ENCODE measurements at regions not wholly inside any gene's neighbourhood (a gene's known extent, or its start where the extent isn't known, plus 50 kb on each side); places are given as distances from the start of the nearest gene placed in this dataset.

DNA sequence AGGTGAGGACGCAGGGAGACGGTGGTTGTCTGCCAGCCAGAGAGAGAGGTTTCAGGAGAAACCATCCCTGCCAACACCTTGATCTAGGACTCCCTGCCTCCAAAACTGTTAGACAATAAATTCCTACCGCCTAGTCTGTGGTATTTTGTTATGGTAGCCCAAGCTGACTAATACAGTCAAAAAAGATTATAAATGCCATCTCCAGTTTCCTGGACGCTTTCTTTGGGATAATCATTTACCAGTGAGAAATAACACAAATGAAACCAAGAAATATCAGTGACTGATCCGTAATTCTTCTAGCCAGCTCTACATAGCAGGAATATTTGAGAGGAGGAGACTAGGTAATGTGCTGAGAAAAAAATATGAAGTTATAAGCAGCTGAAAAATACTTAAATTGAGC, 707.8 kb upstream of the LMCD1 start:
- no peak for DNase-seq

DNA sequence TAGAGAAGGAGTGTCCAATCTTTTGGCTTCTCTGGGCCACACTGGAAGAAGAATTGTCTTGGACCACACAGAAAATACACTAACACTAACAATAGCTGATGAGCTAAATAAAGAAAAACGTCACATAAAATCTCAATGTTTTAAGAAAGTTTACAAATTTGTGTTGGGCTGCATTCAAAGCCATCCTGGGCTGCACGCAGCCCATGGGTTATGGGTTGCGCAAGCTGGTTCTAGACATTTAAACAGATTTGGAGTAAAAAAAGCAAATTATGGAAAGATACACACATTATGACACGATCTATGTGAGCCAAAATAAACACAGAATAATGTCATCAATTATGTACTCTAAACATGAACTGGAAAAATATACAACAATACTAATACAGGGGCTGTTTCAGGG, 703.3 kb upstream of the LMCD1 start:
- no peak for DNase-seq

DNA sequence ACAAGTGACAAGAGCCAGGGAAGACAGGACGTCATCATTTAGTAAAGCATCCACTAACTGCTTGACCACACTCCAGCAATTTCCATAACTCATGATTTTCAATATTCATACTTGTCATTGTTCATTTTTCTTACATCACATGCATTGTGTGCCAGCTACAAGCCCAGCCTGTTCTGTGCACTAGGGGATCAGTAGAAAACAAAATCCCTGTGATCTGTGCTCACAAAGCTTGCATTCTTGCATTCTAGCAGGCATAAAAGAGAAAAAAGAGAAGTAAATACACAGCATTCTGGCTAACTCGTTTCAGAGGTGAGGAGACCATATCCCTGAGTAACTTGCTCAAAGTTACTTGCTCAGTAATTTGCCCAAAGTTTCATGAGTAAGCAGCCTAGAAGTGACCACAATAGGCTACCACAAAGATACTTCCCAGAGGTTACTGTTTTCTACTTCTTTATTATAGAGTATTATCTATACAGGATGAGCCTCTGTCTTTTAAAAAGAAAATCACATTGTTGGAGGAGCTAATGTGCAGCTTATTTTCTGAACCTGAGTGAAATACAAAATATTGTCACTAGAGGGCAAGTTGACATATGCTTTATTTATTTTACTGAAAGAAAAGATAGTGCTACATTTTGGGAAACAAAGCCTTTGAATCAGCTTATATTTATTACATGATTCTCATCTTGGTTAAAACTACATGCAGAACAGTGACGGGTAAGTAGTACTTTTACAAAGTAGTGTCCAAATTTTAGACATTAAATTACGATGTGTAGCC, 701.4 kb upstream of the LMCD1 start:
- DNase-seq = no peak

DNA sequence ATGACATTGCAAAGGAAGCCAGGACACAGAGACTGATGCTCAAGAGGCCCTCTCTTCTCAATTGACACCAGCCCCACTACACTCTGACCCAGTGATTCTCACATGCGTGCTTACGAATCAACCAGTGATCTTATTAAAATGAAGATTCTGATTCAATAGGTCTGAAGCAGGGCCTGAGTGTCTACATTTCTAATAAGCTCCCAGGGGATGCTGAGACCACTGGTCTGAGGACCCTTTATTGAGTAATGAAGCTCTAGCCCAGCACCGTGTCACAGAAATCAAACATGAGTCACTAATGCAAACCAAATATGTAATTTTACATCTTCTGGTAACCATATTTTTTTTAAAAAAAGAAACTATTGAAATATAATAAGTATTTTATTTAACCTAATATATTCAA, 689.1 kb upstream of the LMCD1 start:
- DNase-seq = no peak

DNA sequence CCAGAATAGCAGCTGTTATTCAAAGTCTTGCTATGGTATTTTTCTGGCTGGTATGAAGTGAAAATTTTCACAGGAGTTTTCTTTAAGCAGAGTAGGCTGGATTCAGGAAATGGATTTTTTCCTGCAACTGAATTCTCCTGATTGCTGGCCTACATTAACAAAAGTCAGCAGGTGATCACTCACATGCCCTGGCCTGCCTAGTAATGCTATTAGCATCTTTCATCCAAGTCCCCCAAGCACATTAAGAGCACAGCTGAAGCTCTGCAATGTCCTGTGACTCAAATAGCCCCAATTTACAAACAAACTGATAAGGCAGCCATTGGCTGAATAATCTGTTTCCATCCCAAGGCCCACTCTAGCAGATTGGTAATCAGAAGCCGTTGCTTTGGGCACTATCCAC, 688.3 kb upstream of the LMCD1 start:
- DNase-seq = no peak

DNA sequence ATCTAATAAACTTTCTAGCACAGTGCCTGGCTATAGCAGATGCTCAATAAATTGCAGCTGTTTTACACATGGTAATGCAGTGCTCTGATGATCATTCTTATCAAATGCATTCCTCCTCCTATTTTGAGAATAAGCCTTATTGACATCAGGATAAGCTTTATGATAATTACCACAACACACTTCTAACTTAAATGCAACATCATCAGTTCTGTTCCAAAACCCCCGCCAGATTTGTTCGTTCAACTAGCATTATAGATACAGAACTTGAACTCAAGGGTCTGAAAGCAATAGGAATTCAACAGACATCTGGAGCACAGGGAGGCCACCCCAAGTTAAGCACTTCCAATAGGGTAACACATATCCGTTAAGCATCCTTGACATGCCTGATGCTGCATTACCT, 684.4 kb upstream of the LMCD1 start:
- DNase-seq = no peak

DNA sequence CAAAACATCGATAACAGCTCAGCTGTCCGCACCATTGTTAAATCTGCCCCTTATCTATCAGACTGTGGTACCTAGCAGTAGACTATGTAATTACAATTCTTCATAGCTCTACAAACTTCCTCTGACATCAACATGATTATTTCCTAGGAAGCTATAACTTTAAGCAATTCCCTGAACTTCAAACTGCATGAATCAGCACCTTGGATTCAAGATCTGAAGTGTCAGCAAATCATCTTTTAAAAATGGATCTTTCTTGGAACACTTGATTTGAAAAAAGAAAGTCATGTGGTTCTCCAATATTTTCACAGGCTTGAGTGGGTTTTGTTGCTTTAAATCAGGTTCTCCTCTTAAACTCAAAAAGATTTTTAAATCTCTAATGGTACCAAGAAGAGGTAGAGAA, 680.7 kb upstream of the LMCD1 start:
- no peak for DNase-seq

DNA sequence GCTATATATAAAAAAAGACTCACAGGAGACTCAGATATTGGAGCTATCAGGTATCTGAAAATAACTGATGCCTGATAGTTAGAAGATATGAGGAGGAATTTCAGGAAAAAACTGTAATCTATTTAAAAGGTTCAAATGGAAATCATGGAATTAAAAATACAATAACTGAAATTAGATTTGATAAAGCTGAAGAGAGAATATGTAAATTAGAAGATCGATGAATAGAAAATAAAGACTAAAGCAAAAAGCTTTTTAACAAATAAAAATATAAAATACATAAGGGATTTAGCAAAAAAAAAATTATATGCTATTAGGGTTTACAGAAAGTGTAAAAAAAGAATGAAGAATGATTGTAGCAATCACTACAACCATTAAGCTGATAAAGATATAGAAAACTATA, 679.8 kb upstream of the LMCD1 start:
- no peak for DNase-seq

DNA sequence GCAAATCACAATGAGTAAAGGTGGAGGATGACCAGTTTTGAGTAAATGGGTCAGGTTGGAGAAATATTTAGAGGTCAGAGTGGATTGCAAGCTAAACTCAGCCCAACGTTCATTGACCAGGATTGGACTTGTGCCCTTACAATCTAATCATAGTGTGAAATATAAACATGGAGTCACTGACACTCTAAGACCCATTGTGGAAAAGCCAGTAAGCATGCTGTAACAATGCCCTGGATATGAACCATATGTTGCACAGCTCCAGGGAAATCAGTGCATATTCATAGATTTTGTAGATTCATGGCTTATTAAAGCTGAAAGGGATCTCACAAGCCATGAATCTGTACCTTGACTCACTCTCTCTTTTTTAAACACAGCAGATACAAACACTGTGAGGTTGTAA, 660.2 kb upstream of the LMCD1 start:
- DNase-seq = no peak

DNA sequence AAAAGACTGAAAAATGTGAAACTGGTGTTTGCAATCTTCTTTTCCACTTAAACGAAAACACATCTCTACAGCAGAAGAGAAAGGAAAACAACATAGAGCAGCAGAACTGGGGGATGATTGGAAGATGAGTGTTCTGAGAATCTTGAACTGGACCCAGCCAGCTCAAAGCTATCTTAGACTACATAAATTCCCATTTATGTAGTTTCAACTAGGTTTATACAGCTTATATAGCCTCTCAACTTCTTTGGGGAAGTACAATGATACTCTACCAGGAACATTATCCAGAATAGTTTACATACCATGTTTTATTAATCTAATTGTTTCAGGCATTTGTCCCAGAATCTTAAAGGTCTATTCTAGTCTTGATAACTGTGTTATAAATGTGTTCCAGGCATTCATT, 658.2 kb upstream of the LMCD1 start:
- no peak for DNase-seq

DNA sequence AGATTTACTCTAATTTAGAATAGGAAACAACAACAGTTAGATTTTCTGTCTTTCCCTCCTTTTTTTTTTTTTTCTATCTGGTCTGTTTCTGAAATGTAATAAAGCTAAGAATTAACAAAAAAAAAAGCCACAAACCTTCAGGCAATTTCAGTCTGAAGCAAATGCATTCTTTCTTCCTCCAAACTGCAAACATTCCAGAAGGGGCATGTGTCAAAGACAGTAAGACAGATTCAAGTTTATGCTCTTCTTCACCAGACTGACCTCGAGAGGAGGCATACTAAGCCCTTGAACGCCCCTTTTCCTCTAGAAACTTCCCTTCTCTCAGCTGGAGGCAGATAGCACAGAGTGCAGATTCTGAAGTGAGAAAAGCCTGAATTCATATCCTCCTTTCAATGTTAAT, 654.6 kb upstream of the LMCD1 start:
- no peak for DNase-seq

DNA sequence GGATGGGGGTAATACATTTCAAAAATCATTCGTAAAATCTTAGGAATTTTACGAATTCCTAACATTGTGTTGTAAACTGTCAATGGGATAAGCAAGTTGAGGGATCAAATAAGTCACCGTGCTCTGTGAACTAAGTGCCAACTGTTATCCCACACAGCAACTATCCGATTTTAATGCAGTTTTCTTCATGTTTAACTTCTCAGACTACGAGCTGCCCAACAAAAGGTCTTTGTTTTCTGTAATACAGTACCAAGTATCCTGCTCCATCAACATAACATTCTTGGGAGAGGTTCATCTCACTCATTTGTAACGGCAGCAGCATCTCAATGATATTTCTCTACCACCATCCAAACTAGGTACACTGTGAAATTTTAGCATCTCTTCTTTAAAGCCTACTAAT, 654.1 kb upstream of the LMCD1 start:
- DNase-seq = no peak

DNA sequence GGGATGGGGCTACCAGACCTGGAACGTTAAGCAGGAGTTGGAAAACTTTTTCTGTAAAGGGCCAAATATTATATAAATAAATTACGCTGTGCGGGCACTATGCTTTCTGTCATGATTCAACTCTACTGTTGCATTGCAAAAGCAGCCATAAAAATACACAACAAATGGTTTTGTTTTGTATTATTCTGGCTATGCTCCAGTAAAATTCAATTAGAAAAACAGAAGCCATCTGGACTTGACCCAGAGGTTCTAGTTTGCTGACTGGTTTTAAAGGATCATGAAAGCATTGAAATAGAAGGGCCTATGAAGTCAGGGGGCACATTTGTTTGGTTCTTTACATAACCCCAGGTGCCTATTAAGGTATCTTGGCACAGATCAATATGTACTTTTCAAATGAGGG, 647.4 kb upstream of the LMCD1 start:
- DNase-seq = no peak

DNA sequence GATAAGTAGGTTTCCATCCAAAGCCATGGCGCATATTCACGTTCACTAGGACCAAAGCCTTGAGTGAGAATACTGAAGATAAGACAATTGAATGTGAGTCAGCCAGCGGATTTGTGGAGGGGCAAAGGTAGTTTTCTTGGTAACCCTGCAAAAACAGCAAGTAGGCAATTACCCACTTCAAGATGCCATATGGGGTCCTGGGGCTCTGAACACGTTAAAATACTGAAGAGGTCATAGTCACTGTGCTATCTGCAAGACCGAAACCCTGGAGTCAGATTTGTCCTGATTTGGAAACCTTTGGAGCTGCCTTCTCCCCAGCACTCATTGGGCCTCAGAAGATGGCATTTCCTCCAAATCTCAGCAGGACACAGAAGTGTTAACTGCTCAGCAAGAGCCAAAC, 646.9 kb upstream of the LMCD1 start:
- no peak for DNase-seq

DNA sequence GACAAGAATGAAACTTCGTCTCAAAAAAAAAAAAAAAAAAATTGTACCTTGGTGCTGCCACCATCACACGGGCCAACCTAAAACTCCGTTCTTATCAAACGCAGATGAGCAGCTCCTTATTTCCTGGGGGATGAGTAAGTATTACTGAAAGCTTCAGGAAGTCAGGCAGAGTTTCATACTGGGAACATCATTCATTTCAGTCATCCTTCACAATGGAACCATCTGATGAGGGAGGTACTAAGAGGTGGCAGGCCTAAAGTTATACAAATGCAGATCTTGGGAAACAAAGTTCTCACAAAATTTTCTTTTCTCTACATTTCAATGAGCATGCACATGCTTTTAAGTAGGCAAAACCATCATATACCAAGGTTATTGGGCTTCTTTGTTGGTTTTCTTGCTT, 636.0 kb upstream of the LMCD1 start:
- no peak for DNase-seq

DNA sequence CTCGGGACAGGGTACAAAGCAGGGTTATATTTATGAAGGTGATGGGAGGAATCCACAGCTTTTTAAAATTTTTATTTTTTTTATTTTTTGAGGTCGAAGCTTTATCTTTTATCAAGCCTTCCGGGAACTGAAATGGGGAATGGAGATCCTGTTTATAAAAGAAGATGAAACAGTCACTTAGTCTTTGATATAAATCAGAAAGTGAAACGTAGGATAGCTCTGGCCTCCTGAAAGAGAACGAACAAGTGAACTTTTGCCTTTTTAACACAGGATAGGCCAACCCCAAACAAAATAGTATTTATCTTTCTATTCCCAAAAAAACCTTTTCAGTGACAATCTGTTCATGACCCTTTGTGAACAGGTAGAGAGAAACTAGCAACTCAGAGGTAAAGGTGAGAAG, 634.0 kb upstream of the LMCD1 start:
- no peak for DNase-seq

DNA sequence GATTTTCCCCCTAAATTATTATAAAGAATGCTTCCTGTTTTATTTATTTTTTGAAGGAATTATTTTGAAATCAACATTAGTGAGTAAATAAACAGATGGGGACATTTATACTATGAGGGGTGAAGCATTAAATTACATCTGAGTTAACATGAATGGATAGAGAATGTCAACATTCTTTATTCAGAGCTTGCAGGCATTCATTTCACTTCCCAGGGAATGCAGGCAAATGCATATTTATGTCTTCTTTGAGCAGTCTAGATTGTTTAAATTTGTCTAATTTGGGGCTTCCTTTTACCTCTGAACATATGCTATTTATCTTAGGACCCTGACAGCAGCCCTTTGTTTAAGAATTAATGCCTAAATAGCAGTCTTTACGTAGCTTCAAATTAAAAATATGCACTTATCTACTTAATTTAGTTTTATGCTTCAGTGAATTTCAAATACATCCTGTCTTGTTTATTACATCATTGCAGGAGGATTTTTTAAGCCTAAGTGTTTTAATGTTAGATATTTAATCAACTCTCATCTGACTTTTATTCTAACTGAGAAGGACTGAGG, 630.5 kb upstream of the LMCD1 start:
- DNase-seq = no peak

DNA sequence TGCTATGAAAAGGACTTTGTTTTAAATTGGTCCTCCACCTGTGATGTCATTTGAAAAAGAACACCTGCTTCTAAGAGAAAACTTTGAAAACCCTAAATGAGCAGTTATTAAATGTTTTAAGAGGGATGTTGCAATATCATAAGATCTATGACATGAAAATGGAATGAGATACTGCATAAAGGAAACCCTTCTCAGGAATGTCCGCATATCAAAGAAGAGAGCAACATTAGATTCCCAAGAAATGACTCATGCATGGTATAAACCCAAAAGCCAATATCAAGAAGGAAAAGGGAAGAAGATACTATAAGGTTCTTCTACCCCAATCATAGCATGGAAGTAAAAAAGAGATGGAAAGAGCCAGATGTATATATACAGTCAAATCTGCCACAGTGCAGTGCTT, 627.5 kb upstream of the LMCD1 start:
- DNase-seq = no peak

DNA sequence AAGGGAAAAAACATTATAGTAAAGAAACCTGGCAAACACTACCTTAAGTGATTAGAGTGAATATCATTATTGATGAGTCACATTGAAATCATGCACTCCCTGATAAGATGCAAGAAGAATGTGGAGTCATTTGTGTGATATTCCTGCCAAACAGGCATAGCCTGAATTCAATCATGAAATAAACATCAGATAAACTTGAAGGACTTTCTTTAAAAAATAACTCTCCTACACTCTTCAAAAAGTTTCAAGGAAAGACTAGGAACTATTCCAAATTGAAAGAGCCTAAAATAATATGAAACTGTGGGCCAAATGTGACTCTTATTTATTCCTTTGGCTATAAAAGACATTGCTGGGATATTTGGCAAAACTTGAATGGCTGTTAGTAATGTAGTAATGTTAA, 625.7 kb upstream of the LMCD1 start:
- no peak for DNase-seq

DNA sequence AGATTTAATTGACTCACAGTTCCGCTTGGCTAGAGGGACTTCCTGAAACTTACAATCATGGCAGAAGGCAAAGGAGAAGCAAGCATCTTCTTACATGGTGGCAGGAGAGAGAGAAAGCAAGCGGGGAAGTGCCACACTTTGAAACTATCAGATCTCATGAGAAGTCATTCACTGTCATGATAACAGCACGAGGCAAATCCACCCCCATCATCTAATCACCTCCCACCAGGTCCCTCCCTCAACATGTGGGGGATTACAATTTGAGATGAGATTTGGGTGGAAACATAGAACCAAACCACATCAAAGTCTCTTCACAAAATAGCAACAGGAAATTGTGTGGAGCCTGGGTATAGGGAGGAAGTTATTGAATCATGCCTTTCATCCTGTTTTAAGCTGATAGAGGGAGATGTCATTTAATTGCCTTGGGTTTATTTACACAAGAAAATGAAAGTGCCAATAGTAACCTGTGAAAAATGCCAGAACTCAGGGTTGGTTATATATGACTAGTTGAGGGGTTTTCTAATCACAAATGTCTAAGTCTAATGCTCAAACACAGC, 624.8 kb upstream of the LMCD1 start:
- no peak for DNase-seq

DNA sequence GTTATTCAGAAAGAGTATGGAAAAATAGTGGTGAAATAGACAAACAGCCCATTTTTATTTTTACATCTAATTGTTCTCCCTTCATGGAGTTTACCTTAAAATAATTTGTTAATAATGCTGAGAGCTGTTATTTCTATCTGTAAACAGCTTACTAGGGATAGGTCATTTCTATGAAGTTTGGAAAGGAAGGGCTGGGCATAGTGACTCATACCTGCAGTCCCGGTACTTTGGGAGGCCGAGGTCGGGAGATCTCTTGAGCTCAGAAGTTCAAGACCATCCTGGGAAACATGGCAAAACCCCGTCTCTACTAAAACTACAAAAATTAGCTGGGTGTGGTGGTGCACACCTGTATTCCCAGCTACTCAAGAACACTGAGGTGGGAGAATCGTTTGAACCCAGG, 624.3 kb upstream of the LMCD1 start:
- no peak for DNase-seq

DNA sequence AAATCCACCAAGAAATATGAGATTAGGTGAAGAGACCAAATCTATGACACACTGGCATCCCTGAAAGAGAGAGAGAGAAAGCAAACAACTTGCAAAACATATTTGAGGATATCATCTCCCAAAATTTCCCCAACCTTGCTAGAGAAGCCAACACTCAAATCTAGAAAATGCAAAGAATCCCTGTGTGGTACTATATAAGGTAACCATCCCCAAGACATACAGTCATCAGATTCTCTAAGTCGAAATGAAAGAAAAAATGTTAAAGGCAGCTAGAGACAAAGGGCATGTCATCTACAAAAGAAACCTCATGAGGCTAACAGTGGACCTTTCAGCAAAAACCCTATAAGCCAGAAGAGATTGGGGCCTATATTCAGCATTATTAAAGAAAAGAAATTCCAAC, 622.1 kb upstream of the LMCD1 start:
- DNase-seq = no peak

DNA sequence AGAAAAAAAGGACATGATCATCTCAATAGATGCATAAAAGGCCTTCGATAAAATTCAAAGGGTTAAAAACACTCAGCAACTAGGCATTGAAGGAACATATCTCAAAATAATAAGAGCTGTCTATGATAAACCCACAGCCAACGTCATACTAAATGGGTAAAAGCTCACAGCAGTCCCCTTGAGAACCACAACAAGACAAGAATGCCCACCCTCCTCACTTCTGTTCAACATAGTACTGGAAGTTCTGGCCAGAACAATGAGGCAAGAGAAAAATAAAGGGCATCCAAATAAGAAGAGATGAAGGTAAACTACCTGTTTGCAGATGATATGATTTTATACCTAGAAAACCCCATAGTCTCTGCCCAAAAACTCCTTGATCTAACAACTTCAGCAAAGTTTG, 619.7 kb upstream of the LMCD1 start:
- no peak for DNase-seq

DNA sequence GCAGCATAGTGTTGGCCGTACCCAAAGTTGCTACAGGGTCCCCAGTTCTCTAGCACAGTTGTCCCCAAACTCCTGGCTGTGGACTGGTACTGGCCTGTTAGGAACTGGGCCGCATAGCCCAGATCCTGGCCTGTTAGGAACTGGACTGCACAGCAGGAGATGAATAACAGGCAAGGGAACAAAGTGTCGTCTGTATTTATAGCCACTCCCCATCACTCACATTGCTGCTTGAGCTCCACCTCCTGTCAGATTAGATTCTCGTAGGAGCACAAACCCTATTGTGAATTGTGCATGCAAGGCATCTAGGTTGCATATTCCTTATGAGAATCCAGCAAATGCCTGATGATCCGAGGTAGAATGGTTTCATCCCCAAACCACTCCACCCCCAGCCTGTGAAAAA, 604.0 kb upstream of the LMCD1 start:
- no peak for DNase-seq

DNA sequence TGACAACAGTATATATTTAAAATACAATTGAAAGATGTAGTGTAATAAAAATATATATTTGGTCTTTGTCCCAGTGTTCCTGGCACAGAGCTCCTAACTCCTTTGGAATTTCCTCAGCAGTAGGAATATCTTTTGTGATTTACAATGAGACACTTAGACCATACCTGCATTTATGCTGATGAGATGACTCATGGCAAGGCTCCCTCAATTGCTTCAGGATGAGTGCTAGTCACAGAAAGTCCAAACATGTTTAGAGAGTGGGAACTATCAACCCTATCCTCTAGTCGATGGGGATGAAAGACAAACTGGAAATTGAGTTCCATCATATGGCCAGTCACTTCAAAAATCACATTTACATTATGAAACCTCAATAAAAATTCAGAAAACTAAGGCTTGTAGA, 588.3 kb upstream of the LMCD1 start:
- no peak for DNase-seq

Data from NCI-H1048 (cell line).